ENCODE measurements at regions not wholly inside any gene's neighbourhood (a gene's known extent, or its start where the extent isn't known, plus 50 kb on each side); places are given as distances from the start of the nearest gene placed in this dataset.
"Not testable (repeated sequence)": the region's sequence is repeated elsewhere in the genome, so short reads cannot be mapped to it uniquely, and the experiment has no call there.

- DNase-seq (ENCODE audit: low spot score): no peak
Observed at GRCh38 chr11:101741479-101742175, 157.8 kb upstream of the TRPC6 start.

GRCh38 chr11:101741061-101741460 is 157.3 kb upstream of the TRPC6 start:
- DNase-seq (ENCODE audit: low spot score): no peak

GRCh38 chr11:101738452-101738851 is 154.6 kb upstream of the TRPC6 start:
- DNase-seq (ENCODE audit: low spot score): peak; percentile 27

GRCh38 chr11:101729406-101730078 is 145.7 kb upstream of the TRPC6 start:
- DNase-seq (ENCODE audit: low spot score): no peak

GRCh38 chr11:101727451-101727850 is 143.6 kb upstream of the TRPC6 start:
- DNase-seq (ENCODE audit: low spot score): no peak

- no peak for DNase-seq (ENCODE audit: low spot score)
Observed at GRCh38 chr11:101726988-101727387, 143.2 kb upstream of the TRPC6 start.

- DNase-seq (ENCODE audit: low spot score): no peak
Observed at GRCh38 chr11:101723371-101723770, 139.6 kb upstream of the TRPC6 start.

GRCh38 chr11:101721270-101721669 is 137.5 kb upstream of the TRPC6 start:
- DNase-seq (ENCODE audit: low spot score): no peak

- DNase-seq (ENCODE audit: low spot score): no peak
Observed at GRCh38 chr11:101718402-101718801, 134.6 kb upstream of the TRPC6 start.

GRCh38 chr11:101717619-101718018 is 133.8 kb upstream of the TRPC6 start:
- DNase-seq (ENCODE audit: low spot score): no peak

GRCh38 chr11:101715281-101715680 is 131.5 kb upstream of the TRPC6 start:
- no peak for DNase-seq (ENCODE audit: low spot score)

GRCh38 chr11:101707477-101707876 is 123.7 kb upstream of the TRPC6 start:
- DNase-seq (ENCODE audit: low spot score): no peak

GRCh38 chr11:101706541-101706940 is 122.7 kb upstream of the TRPC6 start:
- no peak for DNase-seq (ENCODE audit: low spot score)

- no peak for DNase-seq (ENCODE audit: low spot score)
Observed at GRCh38 chr11:101705972-101706371, 122.2 kb upstream of the TRPC6 start.

GRCh38 chr11:101694869-101695268 is 111.1 kb upstream of the TRPC6 start:
- DNase-seq (ENCODE audit: low spot score): not testable (repeated sequence)

GRCh38 chr11:101692980-101693379 is 109.2 kb upstream of the TRPC6 start:
- DNase-seq (ENCODE audit: low spot score): no peak

GRCh38 chr11:101686514-101686913 is 102.7 kb upstream of the TRPC6 start:
- DNase-seq (ENCODE audit: low spot score): no peak

- DNase-seq (ENCODE audit: low spot score): no peak
Observed at GRCh38 chr11:101668236-101668635, 84.4 kb upstream of the TRPC6 start.

- no peak for DNase-seq (ENCODE audit: low spot score)
Observed at GRCh38 chr11:101666916-101667315, 83.1 kb upstream of the TRPC6 start.

GRCh38 chr11:101661559-101661958 is 77.8 kb upstream of the TRPC6 start:
- no peak for DNase-seq (ENCODE audit: low spot score)
